Sigmoid colon (tissue), 6 donors: ENCODE measurements at regions not wholly inside any gene's neighbourhood (a gene's known extent, or its start where the extent isn't known, plus 50 kb on each side); places are given as distances from the start of the nearest gene placed in this dataset.

Experiments
- DNase-seq: peaks from one replicate; pipeline ENCODE4 v3.0.0-alpha.2; 2019
- H3K27ac ChIP-seq, 4 donors: fragments of 200-600 bp; sonication (generic); one replicate each; pipeline ENCODE4 v1.5.1; 2016 to 2019; ENCODE audit warnings: mild to moderate bottlenecking in 1 of 4
- H3K27me3 ChIP-seq, 3 donors: fragments of 200-600 bp; sonication (generic); one replicate each; pipeline ENCODE4 v1.5.1; 2019; ENCODE audit warnings: mild to moderate bottlenecking in 1 of 3
- H3K36me3 ChIP-seq, 4 donors: fragments of 200-600 bp; sonication (generic); one replicate each; pipeline ENCODE4 v1.5.1; 2016 to 2019
- H3K4me1 ChIP-seq, 4 donors: fragments of 200-600 bp; sonication (generic); one replicate each; pipeline ENCODE4 v1.5.1; 2017 to 2019
- H3K4me3 ChIP-seq, 4 donors: fragments of 200-600 bp; sonication (generic); one replicate each; pipeline ENCODE4 v1.5.1; 2017 to 2019; ENCODE audit warnings: mild to moderate bottlenecking in 2 of 4, moderate library complexity in 1 of 4
- H3K9me3 ChIP-seq, 4 donors: fragments of 200-600 bp in 3 of 4; sonication (generic) in 3 of 4; one replicate each; pipeline versions ENCODE4 v1.5.1 to v1.6.1; 2013 to 2019
- CTCF ChIP-seq, 4 experiments: fragments of 450-650 bp in 3 of 4; fragments of 200-600 bp in 1 of 4; IDR thresholded peaks; one replicate each; pipeline ENCODE4 v1.5.1; 2016 to 2019; ENCODE audit warnings: antibody characterized with exemption in 4 of 4, mild to moderate bottlenecking in 3 of 4, moderate library complexity in 2 of 4
- EP300 ChIP-seq, 4 donors: sonication (generic); formaldehyde crosslinking; IDR thresholded peaks; one replicate each; pipeline ENCODE4 v1.6.1; 2017; ENCODE audit warnings: antibody characterized with exemption in 4 of 4
- POLR2A ChIP-seq, 2 donors: fragments of 450-650 bp; IDR thresholded peaks; one replicate each; pipeline ENCODE4 v1.6.1; 2016; ENCODE audit warnings: antibody characterized with exemption in 2 of 2, mild to moderate bottlenecking in 2 of 2, moderate library complexity in 2 of 2
- POLR2AphosphoS5 ChIP-seq, 4 donors: sonication (generic); formaldehyde crosslinking; IDR thresholded peaks; one replicate each; pipeline ENCODE4 v1.6.1; 2017; ENCODE audit warnings: antibody characterized with exemption in 4 of 4
- WGBS, 2 donors: extraction: QIAGEN DNeasy Blood & Tissue Kit; methylation state at CpG; one replicate each; pipeline ENCODE4 v1.1.7; 2013; 5-methylcytosine and 5-hydroxymethylcytosine counted together
- intact Hi-C: fragments of 100-400 bp; cut with DNase I; formaldehyde crosslinking; loops from one replicate; pipeline ENCODE4 v1.15.1; 2023
- donor health status: healthy with polysubstance abuse.
- donor health status: healthy.

- WGBS, 2 donors, result 27 to 35% methylated on average over 2 of the region's 2 CpGs
- Histone ChIP-seq H3K27me3 (no peaks in the 10 kb centered on the region), H3K4me3 (no peak overlapping the region), H3K27ac (no peak overlapping the region), H3K4me1 (no peaks in the 10 kb centered on the region), H3K36me3 (no peaks in the 10 kb centered on the region), H3K9me3 (no peaks in the 10 kb centered on the region)
- DNase-seq, result no peak
- intact Hi-C loops, result no loop called here
- no peak for TF ChIP-seq EP300 (IDR thresholded peaks at IDR 0.05)
- TF ChIP-seq CTCF (IDR thresholded peaks at IDR 0.05), result no peak
- no peak for TF ChIP-seq POLR2AphosphoS5 (IDR thresholded peaks at IDR 0.05)
- no peak for TF ChIP-seq POLR2A (IDR thresholded peaks at IDR 0.05)
Observed at GRCh38 chr1:219689774-219690173, 76.9 kb upstream of the ZC3H11B start.

GRCh38 chr1:219687779-219688178 lies 74.9 kb upstream of the ZC3H11B start:
- no peaks in the 10 kb centered on the region for H3K27me3 ChIP-seq
- no peaks in the 10 kb centered on the region for H3K36me3 ChIP-seq
- H3K4me1 ChIP-seq, result no peaks in the 10 kb centered on the region
- intact Hi-C loops, result no loop called here
- H3K27ac ChIP-seq, result no peak overlapping the region
- no peak overlapping the region for H3K4me3 ChIP-seq
- TF ChIP-seq EP300 (IDR thresholded peaks at IDR 0.05) (no peak), POLR2A (IDR thresholded peaks at IDR 0.05) (no peak), POLR2AphosphoS5 (IDR thresholded peaks at IDR 0.05) (no peak), CTCF (IDR thresholded peaks at IDR 0.05) (no peak)
- H3K9me3 ChIP-seq, result no peaks in the 10 kb centered on the region
- DNase-seq, result no peak

GRCh38 chr1:219686171-219686570 lies 73.3 kb upstream of the ZC3H11B start:
- no peaks in the 10 kb centered on the region for H3K27me3 ChIP-seq
- H3K27ac ChIP-seq, result no peak overlapping the region
- intact Hi-C loops, result no loop called here
- TF ChIP-seq CTCF (IDR thresholded peaks at IDR 0.05), result no peak
- no peak for TF ChIP-seq POLR2AphosphoS5 (IDR thresholded peaks at IDR 0.05)
- TF ChIP-seq EP300 (IDR thresholded peaks at IDR 0.05), result no peak
- TF ChIP-seq POLR2A (IDR thresholded peaks at IDR 0.05), result no peak
- DNase-seq, result no peak
- no peaks in the 10 kb centered on the region for H3K9me3 ChIP-seq
- no peak overlapping the region for H3K4me3 ChIP-seq
- no peaks in the 10 kb centered on the region for H3K4me1 ChIP-seq
- H3K36me3 ChIP-seq, result no peaks in the 10 kb centered on the region
- WGBS, 2 donors, result 92% methylated on average over 2 of the region's 2 CpGs

- H3K4me1 ChIP-seq, result no peaks in the 10 kb centered on the region
- 77 to 86% methylated on average over 1 of the region's 1 CpG for WGBS, 2 donors
- no peak overlapping the region for H3K27ac ChIP-seq
- H3K9me3 ChIP-seq, result no peaks in the 10 kb centered on the region
- no peak for DNase-seq
- H3K4me3 ChIP-seq, result no peak overlapping the region
- no peaks in the 10 kb centered on the region for H3K36me3 ChIP-seq
- intact Hi-C loops, result no loop called here
- no peaks in the 10 kb centered on the region for H3K27me3 ChIP-seq
- TF ChIP-seq CTCF (IDR thresholded peaks at IDR 0.05) (no peak), POLR2A (IDR thresholded peaks at IDR 0.05) (no peak), POLR2AphosphoS5 (IDR thresholded peaks at IDR 0.05) (no peak), EP300 (IDR thresholded peaks at IDR 0.05) (no peak)
Observed at GRCh38 chr1:219682788-219683187, 69.9 kb upstream of the ZC3H11B start.

GRCh38 chr1:219681876-219682275 lies 69.0 kb upstream of the ZC3H11B start:
- 16 to 69% methylated on average over 1 of the region's 1 CpG for WGBS, 2 donors
- intact Hi-C loops, result no loop called here
- H3K27ac ChIP-seq, result no peak overlapping the region

More at GRCh38 chr1:219681876-219682275, 69.0 kb upstream of the ZC3H11B start:
- TF ChIP-seq CTCF (IDR thresholded peaks at IDR 0.05) (no peak), EP300 (IDR thresholded peaks at IDR 0.05) (no peak), POLR2AphosphoS5 (IDR thresholded peaks at IDR 0.05) (no peak), POLR2A (IDR thresholded peaks at IDR 0.05) (no peak)
- no peaks in the 10 kb centered on the region for H3K27me3 ChIP-seq
- H3K4me1 ChIP-seq, result no peaks in the 10 kb centered on the region
- no peak overlapping the region for H3K4me3 ChIP-seq
- no peaks in the 10 kb centered on the region for H3K9me3 ChIP-seq
- H3K36me3 ChIP-seq, result no peaks in the 10 kb centered on the region
- no peak for DNase-seq
